ENCODE measurements at regions not wholly inside any gene's neighbourhood (a gene's known extent, or its start where the extent isn't known, plus 50 kb on each side); places are given as distances from the start of the nearest gene placed in this dataset.
A peak's percentile ranks its signal among the peaks of the same experiment; 100 is the strongest.
"Not testable (repeated sequence)": the region's sequence is repeated elsewhere in the genome, so short reads cannot be mapped to it uniquely, and the experiment has no call there.

GRCh38 chr2:64795024-64795592, 141.4 kb upstream of the SERTAD2 start:
- no peak for DNase-seq (ENCODE audit: low read depth)

- DNase-seq (ENCODE audit: low read depth) = no peak
Measured at GRCh38 chr2:64796926-64797325, 143.2 kb upstream of the SERTAD2 start.

- DNase-seq (ENCODE audit: low read depth) = no peak
Measured at GRCh38 chr2:64797881-64798575, 144.3 kb upstream of the SERTAD2 start.

GRCh38 chr2:64799592-64800252, 146.0 kb upstream of the SERTAD2 start:
- no peak for DNase-seq (ENCODE audit: low read depth)

- no peak for DNase-seq (ENCODE audit: low read depth)
Measured at GRCh38 chr2:64803776-64804175, 150.1 kb upstream of the SERTAD2 start.

- DNase-seq (ENCODE audit: low read depth) = no peak
Measured at GRCh38 chr2:64804651-64805050, 150.9 kb upstream of the SERTAD2 start.

GRCh38 chr2:64807417-64807816, 153.7 kb upstream of the SERTAD2 start:
- DNase-seq (ENCODE audit: low read depth) = peak; percentile 100

- DNase-seq (ENCODE audit: low read depth) = no peak
Measured at GRCh38 chr2:64808092-64808491, 154.4 kb upstream of the SERTAD2 start.

- no peak for DNase-seq (ENCODE audit: low read depth)
Measured at GRCh38 chr2:64808754-64809153, 155.0 kb upstream of the SERTAD2 start.

- no peak for DNase-seq (ENCODE audit: low read depth)
Measured at GRCh38 chr2:64809216-64809615, 155.5 kb upstream of the SERTAD2 start.

- no peak for DNase-seq (ENCODE audit: low read depth)
Measured at GRCh38 chr2:64812285-64812684, 158.6 kb upstream of the SERTAD2 start.

- DNase-seq (ENCODE audit: low read depth) = no peak
Measured at GRCh38 chr2:64814007-64814406, 160.3 kb upstream of the SERTAD2 start.

- not testable (repeated sequence) for DNase-seq (ENCODE audit: low read depth)
Measured at GRCh38 chr2:64816526-64816925, 162.8 kb upstream of the SERTAD2 start.

- DNase-seq (ENCODE audit: low read depth) = no peak
Measured at GRCh38 chr2:64817453-64817852, 163.7 kb upstream of the SERTAD2 start.

GRCh38 chr2:64818664-64819060, 164.9 kb upstream of the SERTAD2 start:
- DNase-seq (ENCODE audit: low read depth) = no peak

- no peak for DNase-seq (ENCODE audit: low read depth)
Measured at GRCh38 chr2:64819361-64819760, 165.6 kb upstream of the SERTAD2 start.

- no peak for DNase-seq (ENCODE audit: low read depth)
Measured at GRCh38 chr2:64819774-64820688, 166.3 kb upstream of the SERTAD2 start.

GRCh38 chr2:64820901-64821300, 167.2 kb upstream of the SERTAD2 start:
- DNase-seq (ENCODE audit: low read depth) = no peak

- DNase-seq (ENCODE audit: low read depth) = no peak
Measured at GRCh38 chr2:64823794-64824193, 165.4 kb upstream of the SLC1A4 start.

- no peak for DNase-seq (ENCODE audit: low read depth)
Measured at GRCh38 chr2:64825831-64826491, 163.2 kb upstream of the SLC1A4 start.

- no peak for DNase-seq (ENCODE audit: low read depth)
Measured at GRCh38 chr2:64826703-64827102, 162.5 kb upstream of the SLC1A4 start.

- no peak for DNase-seq (ENCODE audit: low read depth)
Measured at GRCh38 chr2:64828261-64828660, 160.9 kb upstream of the SLC1A4 start.

Measured in stromal cell of bone marrow (primary cell).